Mesodermal cell (in vitro differentiated cells): ENCODE measurements at regions not wholly inside any gene's neighbourhood (a gene's known extent, or its start where the extent isn't known, plus 50 kb on each side); places are given as distances from the start of the nearest gene placed in this dataset.
"Not testable (repeated sequence)": the region's sequence is repeated elsewhere in the genome, so short reads cannot be mapped to it uniquely, and the experiment has no call there.

Source experiments
- H3K27ac ChIP-seq: 2 replicates; pipeline ENCODE4 v1.7.0; 2013; ENCODE audit warnings: mild to moderate bottlenecking, low read depth, low read length, moderate library complexity; ENCODE audit not compliant: severe bottlenecking
- H3K36me3 ChIP-seq: 2 replicates; pipeline ENCODE4 v1.7.1; 2013; ENCODE audit warnings: mild to moderate bottlenecking, low read length, moderate library complexity; ENCODE audit not compliant: control insufficient read depth, insufficient read depth
- H3K4me1 ChIP-seq: one replicate; pipeline ENCODE4 v1.7.1; 2013; ENCODE audit warnings: mild to moderate bottlenecking, low read length; ENCODE audit not compliant: insufficient read depth, control insufficient read depth, poor library complexity, severe bottlenecking
- H3K4me3 ChIP-seq: 2 replicates; pipeline ENCODE4 v1.7.0; 2013; ENCODE audit warnings: low read length, control low read depth, mild to moderate bottlenecking; ENCODE audit not compliant: insufficient read depth, poor library complexity, severe bottlenecking; ENCODE audit errors: extremely low read depth
- H3K9me3 ChIP-seq: 2 replicates; pipeline ENCODE4 v1.7.1; 2013; ENCODE audit warnings: mild to moderate bottlenecking, low read length, moderate library complexity; ENCODE audit not compliant: control insufficient read depth
- WGBS, 2 experiments: methylation state at CpG; one replicate each; pipeline ENCODE4 v1.1.5; 2013; ENCODE audit warnings: missing lambda C conversion rate in 2 of 2; ENCODE audit not compliant: insufficient coverage in 2 of 2; 5-methylcytosine and 5-hydroxymethylcytosine counted together

GRCh38 chr14:82011460-82011859, 477.8 kb upstream of the SEL1L start:
- Histone ChIP-seq H3K4me1 (no peaks in the 10 kb centered on the region), H3K4me3 (no peak overlapping the region), H3K27ac (no peak overlapping the region), H3K36me3 (no peaks in the 10 kb centered on the region), H3K9me3 (no peaks in the 10 kb centered on the region)
- WGBS, 2 experiments, result 85 to 86% methylated on average over 3 of the region's 3 CpGs

- H3K9me3 ChIP-seq, result peaks cover 4% of the 10 kb centered on the region
- no peak overlapping the region for H3K27ac ChIP-seq
- no peaks in the 10 kb centered on the region for H3K36me3 ChIP-seq
- no peak overlapping the region for H3K4me3 ChIP-seq
- H3K4me1 ChIP-seq, result no peaks in the 10 kb centered on the region
- no CpG with 5 or more reads among the region's 1 CpG for WGBS, 2 experiments
Observed at GRCh38 chr14:82029038-82029437, 495.4 kb upstream of the SEL1L start.

DNA sequence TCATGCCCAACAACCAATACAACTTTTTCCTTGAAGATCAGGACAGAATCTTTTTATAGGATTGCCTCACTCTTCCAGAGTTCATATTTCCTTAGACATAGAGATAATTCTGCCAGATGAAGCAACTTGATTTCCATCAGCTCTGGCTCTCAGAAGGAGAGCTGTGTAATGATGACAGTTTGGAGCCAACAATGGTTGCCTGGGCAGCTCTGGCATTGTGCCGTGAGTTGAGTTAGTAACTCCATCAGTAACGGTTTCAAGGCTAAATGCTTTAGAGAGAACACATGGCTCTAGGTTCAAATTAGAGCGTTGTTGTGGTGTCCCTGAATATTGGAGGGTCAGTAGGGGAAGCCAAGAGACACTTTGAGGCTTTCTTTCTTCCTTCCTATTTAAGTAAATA, 501.7 kb upstream of the SEL1L start:
- H3K4me3 ChIP-seq, result no peak overlapping the region
- no peaks in the 10 kb centered on the region for H3K36me3 ChIP-seq
- H3K27ac ChIP-seq, result no peak overlapping the region
- H3K9me3 ChIP-seq, result no peaks in the 10 kb centered on the region
- H3K4me1 ChIP-seq, result no peaks in the 10 kb centered on the region
- WGBS, 2 experiments, result no CpG with 5 or more reads among the region's 3 CpGs

DNA sequence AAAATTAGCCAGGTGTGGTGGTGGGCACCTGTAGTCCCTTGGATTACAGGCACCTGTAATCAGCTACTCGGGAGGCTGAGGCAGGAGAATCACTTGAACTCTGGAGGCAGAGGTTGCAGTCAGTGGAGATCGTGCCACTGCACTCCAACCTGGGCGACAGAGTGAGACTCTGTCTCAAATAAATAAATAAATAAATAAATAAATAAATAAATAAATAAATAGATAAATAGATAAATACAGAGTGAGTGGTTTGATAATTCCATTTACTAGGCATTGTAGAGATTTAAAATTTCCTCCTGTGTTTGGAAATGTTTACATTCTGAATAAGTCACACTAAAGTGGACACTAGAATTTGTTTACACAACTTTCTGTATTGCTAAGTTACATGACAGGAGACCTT, 504.4 kb upstream of the SEL1L start:
- WGBS, 2 experiments, result 100% methylated on average over 1 of the region's 3 CpGs; no CpG with 5 or more reads in 1 of the 2 experiments
- not testable (repeated sequence) for H3K4me3 ChIP-seq, H3K36me3 ChIP-seq, H3K27ac ChIP-seq, H3K4me1 ChIP-seq, H3K9me3 ChIP-seq

DNA sequence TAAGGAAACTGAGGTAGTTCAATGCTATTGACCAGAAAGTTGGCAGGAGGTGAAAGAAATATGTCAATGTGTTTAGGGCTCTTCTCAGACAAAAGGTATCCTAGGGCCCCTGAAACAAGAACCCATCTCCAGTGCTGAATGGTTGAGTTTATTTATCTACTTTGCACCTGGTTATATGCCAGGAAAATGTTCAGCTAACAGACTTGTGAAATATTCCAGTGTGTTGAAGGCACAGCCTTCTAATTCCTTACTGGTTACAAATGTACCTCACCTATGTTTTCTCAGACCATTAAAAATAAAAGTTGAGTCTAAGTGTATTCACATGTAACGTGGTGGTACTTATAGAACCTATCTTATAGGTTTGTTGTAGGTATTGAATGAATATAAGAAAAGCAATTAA, 511.7 kb upstream of the SEL1L start:
- Histone ChIP-seq H3K4me3 (no peak overlapping the region), H3K27ac (no peak overlapping the region), H3K9me3 (no peaks in the 10 kb centered on the region), H3K36me3 (no peaks in the 10 kb centered on the region), H3K4me1 (no peaks in the 10 kb centered on the region)
- whole genome bisulfite sequencing, 2 experiments, result no CpG with 5 or more reads among the region's 1 CpG

DNA sequence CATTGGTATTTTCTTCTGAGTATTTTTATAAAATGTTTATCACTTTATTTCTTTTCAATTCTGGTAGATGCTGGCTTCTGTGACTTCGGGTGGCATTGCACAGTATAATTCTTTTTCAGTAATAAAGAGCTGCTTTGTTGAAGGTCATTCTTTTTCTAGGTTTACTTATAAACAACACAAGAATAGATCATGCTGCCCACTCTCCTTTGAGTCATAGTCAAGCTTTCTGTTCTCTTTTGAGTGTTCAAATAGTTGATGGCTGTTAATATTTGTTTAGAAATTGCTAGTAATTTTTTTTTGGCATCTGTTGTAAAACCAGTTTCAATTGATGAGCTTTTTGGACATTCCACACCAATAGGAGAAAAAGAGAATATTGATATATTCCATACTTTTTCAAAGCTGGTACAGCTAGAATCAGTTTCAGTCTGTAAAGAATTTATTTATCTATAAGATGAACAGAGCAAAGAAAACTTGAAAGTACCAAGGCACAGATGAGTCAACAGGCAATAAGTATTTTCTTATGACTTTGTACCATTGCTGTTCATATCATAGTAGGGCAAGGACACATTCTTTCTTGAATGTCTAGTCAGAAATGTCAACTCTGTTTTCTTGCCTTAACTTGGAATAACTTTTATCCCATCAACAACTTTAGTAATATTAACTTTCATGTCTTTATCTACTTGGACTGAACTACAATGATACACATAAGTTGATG, 513.0 kb upstream of the SEL1L start:
- H3K9me3 ChIP-seq, result no peaks in the 10 kb centered on the region
- WGBS, 2 experiments, result no CpG with 5 or more reads among the region's 1 CpG
- H3K27ac ChIP-seq, result no peak overlapping the region

GRCh38 chr14:82047777-82048470, 514.3 kb upstream of the SEL1L start:
- Histone ChIP-seq H3K4me1 (no peaks in the 10 kb centered on the region), H3K36me3 (no peaks in the 10 kb centered on the region), H3K27ac (no peak overlapping the region), H3K9me3 (no peaks in the 10 kb centered on the region), H3K4me3 (no peak overlapping the region)
- 60 to 71% methylated on average over 1 of the region's 1 CpG for WGBS, 2 experiments

More for the DNA sequence above, 513.0 kb upstream of the SEL1L start:
- H3K4me1 ChIP-seq, result no peaks in the 10 kb centered on the region
- no peaks in the 10 kb centered on the region for H3K36me3 ChIP-seq
- no peak overlapping the region for H3K4me3 ChIP-seq

DNA sequence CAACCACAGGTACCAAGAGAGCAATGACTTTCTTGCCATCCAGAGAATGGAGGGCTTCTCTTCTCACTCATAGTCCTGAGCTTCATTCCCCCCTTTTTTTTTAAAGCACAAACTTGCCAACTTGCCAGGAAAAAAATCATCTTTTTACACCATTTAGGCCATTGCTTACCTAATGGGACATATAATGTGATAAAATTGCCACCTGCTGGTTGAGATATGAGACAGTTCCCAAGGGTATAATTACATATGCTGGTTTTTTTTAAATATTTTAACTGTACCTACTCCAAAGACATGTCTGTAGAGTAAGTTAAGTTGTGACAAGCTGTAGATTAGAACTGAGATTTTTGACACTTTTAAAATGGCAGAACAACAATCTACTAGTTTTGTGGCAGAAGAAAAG, 519.1 kb upstream of the SEL1L start:
- H3K27ac ChIP-seq, result no peak overlapping the region
- H3K4me1 ChIP-seq, result no peaks in the 10 kb centered on the region
- no peaks in the 10 kb centered on the region for H3K9me3 ChIP-seq
- H3K4me3 ChIP-seq, result no peak overlapping the region
- no peaks in the 10 kb centered on the region for H3K36me3 ChIP-seq

- no peak overlapping the region for H3K4me3 ChIP-seq
- WGBS, 2 experiments, result 91 to 100% methylated on average over 1 of the region's 1 CpG
- no peaks in the 10 kb centered on the region for H3K36me3 ChIP-seq
- H3K4me1 ChIP-seq, result no peaks in the 10 kb centered on the region
- no peak overlapping the region for H3K27ac ChIP-seq
- H3K9me3 ChIP-seq, result no peaks in the 10 kb centered on the region
Observed at GRCh38 chr14:82055515-82056115, 522.0 kb upstream of the SEL1L start.

DNA sequence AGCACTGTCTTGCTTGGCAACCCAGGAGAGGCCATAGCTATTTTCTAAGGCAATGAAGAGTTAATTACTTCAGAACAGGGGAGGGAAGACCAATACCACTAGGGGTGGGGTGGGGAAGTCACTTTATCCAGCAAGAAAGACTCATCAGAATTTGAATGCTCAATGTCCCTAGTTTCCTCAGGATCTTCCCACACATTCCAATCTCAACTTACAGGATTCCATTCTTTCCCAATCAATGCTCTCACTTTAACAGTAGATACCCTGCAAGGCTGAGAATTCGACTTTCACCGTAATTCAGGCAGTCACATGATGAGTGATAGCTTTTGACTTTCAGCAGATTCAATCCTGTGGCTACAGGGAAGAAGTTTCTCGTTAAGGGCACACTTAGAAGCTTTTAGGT, 526.6 kb upstream of the SEL1L start:
- Histone ChIP-seq H3K9me3 (no peaks in the 10 kb centered on the region), H3K27ac (no peak overlapping the region)
- WGBS, 2 experiments, result 23 to 25% methylated on average over 2 of the region's 3 CpGs

More for the DNA sequence above, 526.6 kb upstream of the SEL1L start:
- Histone ChIP-seq H3K4me1 (no peaks in the 10 kb centered on the region), H3K36me3 (no peaks in the 10 kb centered on the region), H3K4me3 (no peak overlapping the region)
